ENCODE measurements at regions not wholly inside any gene's neighbourhood (a gene's known extent, or its start where the extent isn't known, plus 50 kb on each side); places are given as distances from the start of the nearest gene placed in this dataset.

DNA sequence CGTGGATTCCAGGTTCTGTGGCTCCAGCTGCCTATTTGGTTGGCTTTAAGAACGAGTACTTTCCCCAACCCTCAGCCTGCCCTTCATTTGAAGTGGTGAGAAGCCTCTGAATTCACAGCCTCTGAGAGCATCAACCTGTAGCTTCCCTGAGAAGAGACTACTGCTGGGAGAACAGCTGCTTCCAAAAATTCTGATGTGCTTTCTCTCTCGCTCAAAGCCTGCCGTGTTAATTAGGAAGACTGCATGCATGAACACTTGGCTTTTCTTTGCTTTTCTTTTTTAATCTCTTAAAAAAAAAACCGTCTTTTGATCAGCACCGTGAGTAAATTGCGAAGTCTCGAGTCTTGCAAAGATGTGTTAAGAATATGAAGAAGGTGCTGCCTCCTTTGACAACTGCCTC is 153.4 kb upstream of the MAP1B start:
- Histone ChIP-seq H3K27ac (no peak overlapping the region), H3K4me1 (replicated peaks in 1 of 2) (no peaks in the 10 kb centered on the region), H3K27me3 (no peaks in the 10 kb centered on the region), H3K9me3 (replicated peaks in 1 of 3) (no peaks in the 10 kb centered on the region), H3K36me3 (replicated peaks in 1 of 2) (no peaks in the 10 kb centered on the region), H3K4me3 (no peak overlapping the region)
- 83 to 86% (median 84%) methylated on average over 7 to 8 of the region's 8 CpGs for WGBS, 4 donors
- no peak for TF ChIP-seq POLR2A (IDR thresholded peaks at IDR 0.05)
- TF ChIP-seq, protein P1, sequence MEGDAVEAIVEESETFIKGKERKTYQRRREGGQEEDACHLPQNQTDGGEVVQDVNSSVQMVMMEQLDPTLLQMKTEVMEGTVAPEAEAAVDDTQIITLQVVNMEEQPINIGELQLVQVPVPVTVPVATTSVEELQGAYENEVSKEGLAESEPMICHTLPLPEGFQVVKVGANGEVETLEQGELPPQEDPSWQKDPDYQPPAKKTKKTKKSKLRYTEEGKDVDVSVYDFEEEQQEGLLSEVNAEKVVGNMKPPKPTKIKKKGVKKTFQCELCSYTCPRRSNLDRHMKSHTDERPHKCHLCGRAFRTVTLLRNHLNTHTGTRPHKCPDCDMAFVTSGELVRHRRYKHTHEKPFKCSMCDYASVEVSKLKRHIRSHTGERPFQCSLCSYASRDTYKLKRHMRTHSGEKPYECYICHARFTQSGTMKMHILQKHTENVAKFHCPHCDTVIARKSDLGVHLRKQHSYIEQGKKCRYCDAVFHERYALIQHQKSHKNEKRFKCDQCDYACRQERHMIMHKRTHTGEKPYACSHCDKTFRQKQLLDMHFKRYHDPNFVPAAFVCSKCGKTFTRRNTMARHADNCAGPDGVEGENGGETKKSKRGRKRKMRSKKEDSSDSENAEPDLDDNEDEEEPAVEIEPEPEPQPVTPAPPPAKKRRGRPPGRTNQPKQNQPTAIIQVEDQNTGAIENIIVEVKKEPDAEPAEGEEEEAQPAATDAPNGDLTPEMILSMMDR (IDR thresholded peaks at IDR 0.05) = no peak
- no peak for DNase-seq
- intact Hi-C loops (cut with DNase I) = no loop called here

DNA sequence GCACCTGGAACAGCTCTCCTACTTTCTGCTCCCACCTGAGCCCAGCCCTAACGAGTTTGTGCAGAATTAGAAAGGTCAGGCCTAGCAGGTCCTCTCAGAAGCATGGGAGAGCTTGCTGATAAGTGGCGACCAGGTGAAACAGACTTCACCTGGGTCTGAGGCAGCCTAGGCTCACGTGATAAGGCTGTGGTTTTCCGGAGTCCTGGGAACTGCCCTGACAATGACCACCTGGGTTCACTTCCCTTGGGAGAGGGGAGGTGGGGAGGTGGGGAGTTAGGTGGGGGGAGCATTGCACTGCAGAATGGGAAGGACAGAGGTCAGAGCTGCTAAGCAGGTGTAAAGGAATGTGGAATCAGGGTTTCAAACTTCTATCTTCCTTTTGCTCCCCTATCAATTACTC is 152.9 kb upstream of the MAP1B start:
- Histone ChIP-seq H3K4me3 (no peak overlapping the region), H3K36me3 (replicated peaks in 1 of 2) (no peaks in the 10 kb centered on the region), H3K9me3 (replicated peaks in 1 of 3) (no peaks in the 10 kb centered on the region), H3K27ac (no peak overlapping the region), H3K27me3 (no peaks in the 10 kb centered on the region), H3K4me1 (replicated peaks in 1 of 2) (no peaks in the 10 kb centered on the region)
- no peak for TF ChIP-seq POLR2A (IDR thresholded peaks at IDR 0.05)
- TF ChIP-seq, protein P1 (IDR thresholded peaks at IDR 0.05) = no peak
- intact Hi-C loops (cut with DNase I) = no loop called here
- 68 to 85% (median 73%) methylated on average over 4 of the region's 4 CpGs for whole genome bisulfite sequencing, 4 donors
- no peak for DNase-seq

DNA sequence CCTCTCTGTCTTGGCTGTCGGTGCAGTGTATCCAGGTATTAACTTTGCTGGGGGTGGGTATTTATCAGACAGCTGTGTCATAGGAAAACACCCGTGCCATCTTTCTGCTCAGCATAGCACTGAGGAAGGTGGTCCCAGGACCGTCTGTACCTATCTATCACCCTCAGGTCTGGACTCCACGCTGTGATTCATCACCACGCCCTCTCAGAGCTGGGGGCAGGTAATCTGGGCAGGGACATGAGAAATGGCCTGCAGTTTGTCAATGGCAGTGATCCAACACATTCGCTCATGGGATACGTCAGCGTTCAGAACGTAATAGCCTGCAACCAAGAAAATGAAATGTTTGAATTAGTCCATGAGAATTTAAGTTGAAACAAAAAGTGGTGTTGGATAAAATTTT is 151.6 kb upstream of the MAP1B start:
- Histone ChIP-seq H3K36me3 (replicated peaks in 1 of 2) (no peaks in the 10 kb centered on the region), H3K27ac (no peak overlapping the region), H3K27me3 (no peaks in the 10 kb centered on the region), H3K4me1 (replicated peaks in 1 of 2) (no peaks in the 10 kb centered on the region), H3K9me3 (replicated peaks in 1 of 3) (no peaks in the 10 kb centered on the region), H3K4me3 (no peak overlapping the region)
- DNase-seq = no peak
- whole genome bisulfite sequencing, 4 donors = 70 to 81% (median 75%) methylated on average over 9 of the region's 9 CpGs
- TF ChIP-seq, protein P1 (IDR thresholded peaks at IDR 0.05) = no peak
- no peak for TF ChIP-seq POLR2A (IDR thresholded peaks at IDR 0.05)
- intact Hi-C loops (cut with DNase I) = no loop called here

DNA sequence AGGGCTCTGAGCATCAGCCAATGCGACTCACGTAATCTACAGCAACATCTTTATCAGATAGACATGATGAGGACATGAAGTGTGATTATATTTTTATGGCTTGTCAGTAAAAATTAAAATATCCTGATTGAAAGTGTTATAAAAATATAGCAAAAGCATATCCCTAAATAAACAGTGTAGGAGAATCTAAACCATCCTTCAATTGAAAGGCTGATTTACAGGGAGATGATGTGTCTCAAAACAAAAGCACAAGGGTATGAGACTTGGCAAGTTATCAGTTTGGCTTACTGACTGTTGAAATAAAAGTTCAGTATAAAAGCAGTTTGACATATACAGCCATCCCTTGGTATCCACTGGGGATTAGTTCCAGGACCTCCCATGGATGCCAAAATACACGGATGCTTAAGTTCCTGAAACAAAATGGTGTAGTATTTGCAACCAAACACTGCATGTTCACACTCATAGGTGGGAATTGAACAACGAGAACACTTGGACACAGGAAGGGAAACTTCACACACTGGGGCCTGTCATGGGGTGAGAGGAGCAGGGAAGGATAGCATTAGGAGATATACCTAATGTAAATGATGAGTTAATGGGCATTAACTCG is 149.9 kb upstream of the MAP1B start:
- Histone ChIP-seq H3K4me3 (no peak overlapping the region), H3K27ac (no peak overlapping the region), H3K27me3 (no peaks in the 10 kb centered on the region), H3K36me3 (replicated peaks in 1 of 2) (no peaks in the 10 kb centered on the region), H3K9me3 (replicated peaks in 1 of 3) (no peaks in the 10 kb centered on the region), H3K4me1 (replicated peaks in 1 of 2) (no peaks in the 10 kb centered on the region)
- TF ChIP-seq POLR2A (IDR thresholded peaks at IDR 0.05) = no peak
- TF ChIP-seq, protein P1 (IDR thresholded peaks at IDR 0.05) = no peak
- intact Hi-C loops (cut with DNase I) = no loop called here
- 60 to 75% (median 64%) methylated on average over 5 of the region's 5 CpGs for WGBS, 4 donors
- DNase-seq = no peak
